HCT116 (cell line): ENCODE measurements at regions not wholly inside any gene's neighbourhood (a gene's known extent, or its start where the extent isn't known, plus 50 kb on each side); places are given as distances from the start of the nearest gene placed in this dataset.

Experiments used
- ATAC-seq: fragments of 200-7000 bp; cut with Tn5 transposase; 2 replicates; pipeline ENCODE4 v1.9.1; 2020; ENCODE audit warnings: mild to moderate bottlenecking, moderate library complexity
- BruUV-seq: library from RNA; stranded (reverse); fragments of 400-500 nt; replicated peaks from 2 replicates; lab custom pipeline; 2021; lab: Mats Ljungman, UMichigan
- CTCF ChIA-PET: fragments of 300-600 bp; sonication (Branson Sonifier 250); formaldehyde crosslinking; loops from one replicate; lab custom pipeline; 2021; ENCODE audit warnings: antibody characterized with exemption; lab: Charles Lee
- POLR2A ChIA-PET: fragments of 300-600, 350-600 bp; sonication (Branson Sonifier 250); formaldehyde crosslinking; loops from one replicate; lab custom pipeline; 2021; ENCODE audit warnings: antibody characterized with exemption; lab: Charles Lee
- RAD21 ChIA-PET, 2 experiments: fragments of 300-600 bp; sonication (Branson Sonifier 250); formaldehyde crosslinking; loops; one replicate each; lab custom pipeline; 2023; ENCODE audit warnings: low total read pairs in 2 of 2; ENCODE audit not compliant: uncharacterized antibody in 2 of 2, unreplicated experiment in 2 of 2, low non-redundant PET in 1 of 2; lab: Charles Lee
- DNase-seq: peaks from one replicate; pipeline ENCODE4 v3.0.0-alpha.2; 2010; ENCODE audit warnings: low read depth, low spot score
- H2AFZ ChIP-seq: fragments of 200-600 bp; shearing (Covaris generic), sonication (generic); 2 replicates; pipeline ENCODE4 v1.6.1; 2017; ENCODE audit warnings: low read depth, mixed run types, mixed read lengths, antibody characterized with exemption, low read length; ENCODE audit not compliant: poor library complexity, severe bottlenecking
- H3K27ac ChIP-seq: 2 replicates; pipeline ENCODE4 v1.5.1; 2012; ENCODE audit warnings: low read depth, low read length
- H3K27me3 ChIP-seq: fragments of 200-600 bp; sonication (generic); 2 replicates; pipeline ENCODE4 v1.6.1; 2016; ENCODE audit warnings: mixed run types, low read length, mixed read lengths; ENCODE audit not compliant: insufficient read depth
- H3K36me3 ChIP-seq, 2 experiments: fragments of 200-500 bp in 1 of 2; fragments of 200-600 bp in 1 of 2; sonication (Bioruptor generic) in 1 of 2; sonication (generic) in 1 of 2; 2 replicates each; pipeline versions ENCODE4 v1.5.1 to v1.6.1; 2014 to 2016; ENCODE audit warnings: low read length in 2 of 2, inconsistent platforms in 1 of 2, mixed read lengths in 1 of 2, mixed run types in 1 of 2; ENCODE audit not compliant: insufficient read depth in 2 of 2, control insufficient read depth in 1 of 2
- H3K4me1 ChIP-seq, 2 experiments: fragments of 200-600 bp in 1 of 2; sonication (generic) in 1 of 2; 2 replicates each; pipeline versions ENCODE4 v1.5.1 to v1.6.1; 2012 to 2017; ENCODE audit warnings: low read length in 2 of 2, inconsistent platforms in 1 of 2, mild to moderate bottlenecking in 1 of 2, mixed read lengths in 1 of 2, mixed run types in 1 of 2, moderate library complexity in 1 of 2; ENCODE audit not compliant: insufficient read depth in 2 of 2, control insufficient read depth in 1 of 2
- H3K4me2 ChIP-seq: fragments of 200-600 bp; sonication (generic); 2 replicates; pipeline ENCODE4 v1.6.1; 2017; ENCODE audit warnings: mixed run types, low read length, mixed read lengths
- H3K4me3 ChIP-seq, 2 experiments: fragments of 200-600 bp in 1 of 2; sonication (generic) in 1 of 2; replicated peaks in 1 of 2; 2 replicates each; pipeline ENCODE4 v1.5.1; 2011 to 2016; ENCODE audit warnings: low read length in 2 of 2, control low read depth in 1 of 2, low read depth in 1 of 2, mild to moderate bottlenecking in 1 of 2, mixed read lengths in 1 of 2, mixed run types in 1 of 2
- H3K79me2 ChIP-seq: fragments of 200-600 bp; sonication (generic); 2 replicates; pipeline ENCODE4 v1.6.1; 2017; ENCODE audit warnings: mild to moderate bottlenecking, mixed run types, low read length, moderate library complexity, mixed read lengths; ENCODE audit not compliant: insufficient read depth
- H3K9ac ChIP-seq: fragments of 200-600 bp; sonication (generic); 2 replicates; pipeline ENCODE4 v1.6.1; 2016; ENCODE audit warnings: low read length, mixed read lengths
- H3K9me2 ChIP-seq: fragments of 200-600 bp; sonication (generic), shearing (Covaris generic); 2 replicates; pipeline ENCODE4 v1.6.1; 2017; ENCODE audit warnings: mixed run types, mild to moderate bottlenecking, moderate library complexity; ENCODE audit not compliant: insufficient read depth
- H3K9me3 ChIP-seq, 2 experiments: fragments of 200-500 bp in 1 of 2; fragments of 200-600 bp in 1 of 2; sonication (Bioruptor generic) in 1 of 2; sonication (generic) in 1 of 2; 2 replicates each; pipeline ENCODE4 v1.6.1; 2014 to 2017; ENCODE audit warnings: low read length in 2 of 2, mixed read lengths in 2 of 2, inconsistent platforms in 1 of 2, low read depth in 1 of 2, mild to moderate bottlenecking in 1 of 2, mixed run types in 1 of 2, moderate library complexity in 1 of 2; ENCODE audit not compliant: control insufficient read depth in 1 of 2, insufficient read depth in 1 of 2
- H4K20me1 ChIP-seq: fragments of 200-600 bp; sonication (generic), shearing (Covaris generic); 2 replicates; pipeline ENCODE4 v1.6.1; 2017; ENCODE audit warnings: mixed run types, mild to moderate bottlenecking, moderate library complexity; ENCODE audit not compliant: insufficient read depth
- CTCF ChIP-seq, 3 experiments: fragments of 200-600 bp in 1 of 3; sonication (generic) in 1 of 3; IDR thresholded peaks in 2 of 3; conservative IDR thresholded peaks in 1 of 3; 2 replicates each; pipeline ENCODE4 v1.5.1; 2012 to 2017; ENCODE audit warnings: low read depth in 2 of 3, low read length in 2 of 3, antibody characterized with exemption in 1 of 3, borderline replicate concordance in 1 of 3, control low read depth in 1 of 3, mild to moderate bottlenecking in 1 of 3, mixed read lengths in 1 of 3, mixed run types in 1 of 3, moderate library complexity in 1 of 3; ENCODE audit not compliant: insufficient read depth in 1 of 3
- ELF1 ChIP-seq: IDR thresholded peaks from 2 replicates; pipeline ENCODE4 v1.6.1; 2012; ENCODE audit warnings: low read depth, borderline replicate concordance
- EZH2 ChIP-seq: fragments of 200-600 bp; sonication (generic); IDR thresholded peaks from 2 replicates; pipeline ENCODE4 v1.6.1; 2017; ENCODE audit warnings: antibody characterized with exemption, mixed run types
- JUND ChIP-seq: IDR thresholded peaks from 2 replicates; pipeline ENCODE4 v1.6.1; 2012
- POLR2A ChIP-seq: IDR thresholded peaks from 2 replicates; pipeline ENCODE4 v1.7.0; 2011; ENCODE audit warnings: borderline replicate concordance; ENCODE audit not compliant: insufficient read depth, insufficient read length; ENCODE audit errors: extremely low read depth
- RAD21 ChIP-seq: IDR thresholded peaks from 2 replicates; pipeline ENCODE4 v1.6.1; 2012; ENCODE audit warnings: low read depth, mild to moderate bottlenecking
- SIN3A ChIP-seq: IDR thresholded peaks from 2 replicates; pipeline ENCODE4 v1.6.1; 2012; ENCODE audit warnings: low read depth
- SRF ChIP-seq: IDR thresholded peaks from 2 replicates; pipeline ENCODE4 v1.6.1; 2012; ENCODE audit warnings: low read depth
- intact Hi-C: fragments of 100-400 bp; cut with micrococcal nuclease; formaldehyde crosslinking; loops from 2 replicates; pipeline ENCODE4 v1.10.0; 2022

GRCh38 chr3:160162440-160162839, 62.8 kb upstream of the C3orf80 start:
- H3K4me3 ChIP-seq, result no peak overlapping the region
- CTCF ChIA-PET, result interaction anchor here (0.8 to 2.0 kb wide), 11 partner anchors 9 to 325 kb away, joined by 3 to 25 read pairs (median 5); partner anchors contain the start of gene IL12A
- RAD21 ChIA-PET, result no interaction called here
- no peak overlapping the region for H3K9ac ChIP-seq
- BruUV-seq, result no TSS peak
- no peaks in the 10 kb centered on the region for H3K27me3 ChIP-seq
- H3K4me1 ChIP-seq, result no peaks in the 10 kb centered on the region
- POLR2A ChIA-PET, result no interaction called here
- TF ChIP-seq SIN3A (no peak), CTCF (IDR thresholded peaks at IDR 0.05 in 2 of 3, conservative IDR thresholded peaks at IDR 0.05 in 1 of 3; ENCODE audit: borderline replicate concordance in 1 of 3, insufficient read depth in 1 of 3, low read depth in 2 of 3, low read length in 2 of 3) (no peak), POLR2A (no peak), RAD21 (no peak), JUND (no peak), SRF (no peak), EZH2 (no peak), ELF1 (no peak)
- H3K27ac ChIP-seq, result no peak overlapping the region
- H3K79me2 ChIP-seq, result no peaks in the 10 kb centered on the region
- no peaks in the 10 kb centered on the region for H4K20me1 ChIP-seq
- intact Hi-C loops, result loop anchor here (5.0 to 10.0 kb wide), 2 partner anchors 325 to 1262 kb away; no protein-coding TSS in a partner anchor
- DNase-seq (no peak), ATAC-seq (no peak)
- no peaks in the 10 kb centered on the region for H3K9me2 ChIP-seq
- no peaks in the 10 kb centered on the region for H3K36me3 ChIP-seq
- H3K9me3 ChIP-seq, result no peaks in the 10 kb centered on the region
- H2AFZ ChIP-seq, result no peak overlapping the region
- no peak overlapping the region for H3K4me2 ChIP-seq
